Esophagus muscularis mucosa (tissue), 4 donors: ENCODE measurements at regions not wholly inside any gene's neighbourhood (a gene's known extent, or its start where the extent isn't known, plus 50 kb on each side); places are given as distances from the start of the nearest gene placed in this dataset.

Experiments used
- CTCF ChIP-seq, 3 experiments: fragments of 200-600 bp in 2 of 3; fragments of 450-650 bp in 1 of 3; sonication (generic) in 2 of 3; IDR thresholded peaks; one replicate each; pipeline ENCODE4 v1.5.1; 2017 to 2019; ENCODE audit warnings: antibody characterized with exemption in 3 of 3, mild to moderate bottlenecking in 2 of 3, moderate library complexity in 1 of 3
- EP300 ChIP-seq: sonication (generic); formaldehyde crosslinking; IDR thresholded peaks from one replicate; pipeline ENCODE4 v1.6.1; 2017; ENCODE audit warnings: antibody characterized with exemption
- POLR2A ChIP-seq: fragments of 450-650 bp; IDR thresholded peaks from one replicate; pipeline ENCODE4 v1.6.1; 2017; ENCODE audit warnings: antibody characterized with exemption, moderate library complexity, mild to moderate bottlenecking, low read depth
- POLR2AphosphoS5 ChIP-seq, 2 donors: sonication (generic); formaldehyde crosslinking; IDR thresholded peaks; one replicate each; pipeline ENCODE4 v1.6.1; 2017; ENCODE audit warnings: antibody characterized with exemption in 2 of 2

- TF ChIP-seq CTCF (IDR thresholded peaks at IDR 0.05) (no peak), POLR2AphosphoS5 (IDR thresholded peaks at IDR 0.05) (no peak), POLR2A (no peak), EP300 (no peak)
These were observed 66.6 kb upstream of the LHX1 start for GRCh38 chr17:36870720-36870999.
